Adrenal gland (tissue), 5 donors: ENCODE measurements at regions not wholly inside any gene's neighbourhood (a gene's known extent, or its start where the extent isn't known, plus 50 kb on each side); places are given as distances from the start of the nearest gene placed in this dataset.

Experiments
- CTCF ChIP-seq, 6 experiments: fragments of 450-650 bp in 4 of 6; fragments of 200-600 bp in 2 of 6; sonication (generic) in 1 of 6; IDR thresholded peaks; 1 replicate in 5 of 6; 2 replicates in 1 of 6; pipeline versions ENCODE4 v1.5.1 to v1.8.0; 2016 to 2021; ENCODE audit warnings: antibody characterized with exemption in 6 of 6, mild to moderate bottlenecking in 2 of 6, moderate library complexity in 1 of 6
- POLR2A ChIP-seq, 2 donors: fragments of 450-650 bp; IDR thresholded peaks; one replicate each; pipeline ENCODE4 v1.6.1; 2017; ENCODE audit warnings: antibody characterized with exemption in 2 of 2, mild to moderate bottlenecking in 2 of 2, moderate library complexity in 1 of 2
- donor health status: DM: no; HTN: no; CAD: no.

GRCh38 chr13:29920025-29920643 lies 69.7 kb upstream of the UBL3 start:
- TF ChIP-seq CTCF (IDR thresholded peaks at IDR 0.05): no peak
- TF ChIP-seq POLR2A (IDR thresholded peaks at IDR 0.05): no peak
